ENCODE measurements at regions not wholly inside any gene's neighbourhood (a gene's known extent, or its start where the extent isn't known, plus 50 kb on each side); places are given as distances from the start of the nearest gene placed in this dataset.

GRCh38 chr3:20353286-20353685 lies 167.3 kb upstream of the SGO1 start:
- TF ChIP-seq BHLHE40 (IDR thresholded peaks at IDR 0.05; ENCODE audit: low read depth, low read length) (no peak), CTCF (IDR thresholded peaks at IDR 0.05) (no peak), USF2 (IDR thresholded peaks at IDR 0.05) (no peak), SREBF2 (IDR thresholded peaks at IDR 0.05) (no peak), RNF2 (IDR thresholded peaks at IDR 0.05; ENCODE audit: borderline replicate concordance, low read depth) (no peak), HOXA7 (CRISPR knock-in tag; IDR thresholded peaks at IDR 0.05) (no peak), ELK1 (IDR thresholded peaks at IDR 0.05; ENCODE audit: low read depth, low read length) (no peak), CHD4 (IDR thresholded peaks at IDR 0.05; ENCODE audit: borderline replicate concordance) (no peak), HDAC2 (IDR thresholded peaks at IDR 0.05) (no peak), RAD21 (conservative IDR thresholded peaks at IDR 0.05 in 1 of 2, IDR thresholded peaks at IDR 0.05 in 1 of 2) (no peak), MAFK (IDR thresholded peaks at IDR 0.05; ENCODE audit: partially characterized antibody) (no peak), RCOR1 (IDR thresholded peaks at IDR 0.05; ENCODE audit: low read depth, low read length) (no peak), JUN (IDR thresholded peaks at IDR 0.05) (no peak)
- TF ChIP-seq, protein P1, sequence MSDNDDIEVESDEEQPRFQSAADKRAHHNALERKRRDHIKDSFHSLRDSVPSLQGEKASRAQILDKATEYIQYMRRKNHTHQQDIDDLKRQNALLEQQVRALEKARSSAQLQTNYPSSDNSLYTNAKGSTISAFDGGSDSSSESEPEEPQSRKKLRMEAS (IDR thresholded peaks at IDR 0.05): no peak

All from A549 (cell line).